Activated CD4-positive, CD25-positive, alpha-beta regulatory T cell treated with anti-CD3 and anti-CD28 coated beads, Interleukin-2, amount 50 U/mL, for 24 hours (primary cell): ENCODE measurements at regions not wholly inside any gene's neighbourhood (a gene's known extent, or its start where the extent isn't known, plus 50 kb on each side); places are given as distances from the start of the nearest gene placed in this dataset.
"Not testable (repeated sequence)": the region's sequence is repeated elsewhere in the genome, so short reads cannot be mapped to it uniquely, and the experiment has no call there.

Source experiments
- ATAC-seq, 2 donors: fragments of 150-1000 bp; cut with Tn5 transposase; one replicate each; pipeline ENCODE4 v1.10.0; 2021; ENCODE audit warnings: mild to moderate bottlenecking in 1 of 2, moderate library complexity in 1 of 2

DNA sequence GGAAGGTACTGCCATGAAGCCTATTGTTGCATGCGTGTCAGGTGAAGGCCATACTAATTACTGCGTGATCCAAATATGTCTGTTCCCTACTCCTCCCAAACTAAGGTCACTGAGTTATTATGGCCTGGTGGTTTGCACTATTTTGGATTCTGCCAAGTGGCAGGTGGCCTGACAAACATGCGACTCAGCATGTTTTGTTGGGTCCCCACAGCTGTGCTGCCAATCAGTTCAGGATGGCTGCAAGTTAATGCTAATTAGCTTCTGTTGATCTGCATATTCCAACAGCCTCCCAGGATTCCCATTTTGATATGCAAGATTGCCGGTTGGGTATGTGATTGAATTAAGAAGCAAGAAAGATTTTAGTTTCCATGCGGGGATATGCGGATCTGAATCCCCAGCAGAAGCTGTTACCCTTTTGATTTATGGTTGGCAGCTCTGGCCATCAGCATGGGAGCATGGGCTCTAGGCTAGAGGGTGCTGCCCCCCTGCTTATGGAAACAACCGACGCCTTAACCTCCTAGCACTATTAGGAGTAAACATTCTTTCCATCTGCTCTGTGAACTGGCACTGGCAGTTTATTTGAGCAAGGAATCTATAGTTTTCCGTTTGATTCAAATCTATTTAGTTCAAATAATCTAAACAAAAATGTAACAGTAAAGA, 429.8 kb upstream of the C1orf87 start:
- no peak for ATAC-seq

DNA sequence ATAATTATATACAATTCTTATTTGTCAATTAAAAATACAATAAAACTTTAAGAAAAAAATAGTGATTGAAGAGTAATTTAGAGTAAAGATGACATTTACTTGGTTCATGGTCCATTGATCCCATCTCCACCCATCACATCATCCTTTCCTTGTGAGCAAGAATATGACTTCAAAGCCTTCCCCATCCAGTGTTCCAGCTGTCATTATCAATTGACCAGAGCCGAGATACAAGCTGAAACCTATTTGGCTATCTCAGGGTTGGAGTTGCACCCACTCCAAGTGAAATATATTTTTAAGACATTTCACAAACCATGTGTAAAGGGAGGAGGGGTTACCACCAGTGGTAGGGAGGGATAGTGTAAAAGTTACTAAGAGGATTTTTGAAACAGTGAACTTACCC, 428.9 kb upstream of the C1orf87 start:
- no peak for ATAC-seq

DNA sequence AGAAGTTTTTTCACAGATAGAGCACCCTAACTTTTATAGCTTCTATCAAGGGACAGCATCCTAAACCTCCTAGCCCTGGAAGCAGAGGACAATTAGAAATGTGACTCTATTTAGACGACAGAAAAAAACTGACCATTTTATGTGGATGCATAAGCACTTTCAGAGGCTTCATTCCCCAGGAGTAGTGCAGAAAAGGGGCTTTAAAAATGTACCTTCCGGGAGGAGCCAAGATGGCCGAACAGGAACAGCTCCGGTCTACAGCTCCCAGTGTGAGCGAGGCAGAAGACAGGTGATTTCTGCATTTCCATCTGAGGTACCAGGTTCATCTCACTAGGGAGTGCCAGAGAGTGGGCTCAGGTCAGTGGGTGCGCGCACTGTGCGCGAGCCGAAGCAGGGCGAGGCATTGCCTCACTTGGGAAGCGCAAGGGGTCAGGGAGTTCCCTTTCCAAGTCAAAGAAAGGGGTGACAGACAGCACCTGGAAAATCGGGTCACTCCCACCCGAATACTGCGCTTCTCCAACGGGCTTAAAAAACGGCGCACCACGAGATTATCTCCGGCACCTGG, 416.4 kb upstream of the C1orf87 start:
- ATAC-seq, result not testable (repeated sequence)

DNA sequence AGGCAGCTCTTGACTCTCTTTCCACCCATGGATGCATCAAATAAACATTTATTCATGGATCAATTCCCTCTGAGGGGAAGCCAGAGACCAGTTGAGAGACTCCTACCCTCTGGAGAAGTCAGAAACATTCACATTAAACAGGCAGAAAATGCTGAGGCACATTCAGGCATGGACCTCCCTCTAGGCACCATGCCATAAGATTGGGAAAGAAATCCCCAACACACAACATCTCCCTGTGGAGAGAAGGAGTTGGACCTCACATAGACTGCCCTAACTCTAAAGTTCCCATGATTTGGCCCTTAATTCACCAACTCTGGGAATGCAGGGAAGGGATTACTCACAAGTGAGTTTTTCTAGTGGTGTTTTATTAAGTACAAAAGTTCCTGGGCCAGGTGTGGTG, 415.3 kb upstream of the C1orf87 start:
- no peak for ATAC-seq

DNA sequence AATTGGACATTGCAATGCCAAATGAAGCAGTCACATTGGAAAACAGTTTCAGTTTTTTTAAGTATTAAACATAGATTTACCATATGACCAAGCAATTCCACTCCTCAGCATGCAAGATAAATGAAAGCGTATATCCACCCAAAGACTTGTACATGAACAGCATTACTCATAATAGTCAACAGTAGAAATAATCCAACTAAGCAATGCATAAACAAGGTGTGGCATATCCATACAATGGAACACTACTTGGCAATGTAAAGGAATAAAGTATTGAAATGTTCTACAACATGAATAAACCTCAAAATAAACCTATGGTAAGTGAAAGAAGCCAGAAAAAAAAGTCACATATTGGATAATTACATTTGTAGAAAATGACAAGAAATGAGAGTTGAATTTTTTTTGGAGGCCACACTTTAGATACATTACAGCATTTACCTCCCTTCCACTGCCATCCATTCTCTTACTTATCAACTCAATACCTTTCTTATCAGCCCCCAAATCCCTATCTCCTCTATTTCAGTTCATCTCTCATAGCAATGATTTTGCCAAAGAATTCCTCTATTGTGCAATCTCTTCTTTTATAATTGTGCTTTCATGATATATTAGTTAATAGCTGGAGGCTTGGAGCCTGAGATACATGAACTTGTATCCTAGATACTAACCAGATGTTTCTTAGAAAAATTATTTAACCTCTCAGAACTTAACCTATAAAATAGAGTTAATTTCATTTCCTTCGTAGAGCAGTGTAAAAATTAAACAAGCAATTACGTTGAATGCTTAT, 414.2 kb upstream of the C1orf87 start:
- no peak for ATAC-seq

DNA sequence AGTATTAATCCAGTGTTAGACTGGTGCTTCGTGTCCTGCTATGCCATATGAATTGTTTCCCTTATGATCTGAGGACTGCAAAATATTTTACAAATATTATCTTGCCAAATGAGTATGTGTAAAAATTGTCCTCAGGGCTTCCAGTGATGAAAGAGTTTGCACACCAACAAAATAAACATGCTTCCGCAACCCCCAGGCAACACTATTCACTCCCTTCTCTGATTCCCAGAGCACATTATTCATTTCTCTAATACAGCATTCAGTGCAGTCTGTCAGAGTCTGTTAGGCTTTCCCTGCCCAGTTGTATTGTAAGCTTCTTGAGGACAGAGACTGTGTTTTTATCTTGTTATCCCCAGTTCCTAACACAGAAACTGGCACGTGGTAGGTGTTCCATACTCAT, 409.9 kb upstream of the C1orf87 start:
- ATAC-seq, result no peak

DNA sequence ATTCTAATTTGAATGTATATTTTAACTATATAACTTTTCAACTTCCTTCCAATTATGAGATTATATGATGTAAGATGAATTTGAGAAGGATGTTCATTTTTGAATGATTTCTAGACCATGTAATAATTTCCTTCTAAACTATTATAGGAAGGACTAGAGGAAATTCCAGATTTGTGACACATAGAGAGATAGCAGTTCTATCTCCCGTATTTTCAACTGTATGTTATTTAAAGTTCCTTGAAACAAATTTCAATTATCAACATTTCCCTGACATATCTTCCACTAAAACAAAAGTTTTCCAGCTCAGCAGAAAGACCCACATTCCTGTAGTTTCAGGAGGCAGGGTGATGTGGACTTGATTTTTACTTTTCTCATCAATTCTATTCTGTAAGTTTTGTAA, 396.7 kb upstream of the C1orf87 start:
- ATAC-seq, result no peak

DNA sequence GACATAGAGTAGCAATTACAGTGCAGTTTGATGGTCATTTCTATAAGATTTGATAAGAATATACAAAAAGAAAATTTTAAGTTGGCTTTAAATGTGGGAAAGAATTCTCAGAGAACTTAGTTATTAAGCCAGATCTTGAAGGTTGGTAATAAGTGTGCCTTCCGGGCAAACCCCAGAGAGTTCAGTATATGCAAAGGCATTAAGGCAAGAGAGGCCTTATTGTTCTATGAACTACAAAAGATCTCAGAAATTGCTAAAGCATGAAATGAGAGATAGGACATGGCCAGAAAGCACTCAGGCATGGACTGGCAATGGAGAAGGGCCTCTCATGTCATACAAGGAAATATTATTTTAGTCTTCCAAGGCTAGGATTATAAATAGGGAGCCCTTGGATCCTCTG, 390.2 kb upstream of the C1orf87 start:
- ATAC-seq, result no peak

DNA sequence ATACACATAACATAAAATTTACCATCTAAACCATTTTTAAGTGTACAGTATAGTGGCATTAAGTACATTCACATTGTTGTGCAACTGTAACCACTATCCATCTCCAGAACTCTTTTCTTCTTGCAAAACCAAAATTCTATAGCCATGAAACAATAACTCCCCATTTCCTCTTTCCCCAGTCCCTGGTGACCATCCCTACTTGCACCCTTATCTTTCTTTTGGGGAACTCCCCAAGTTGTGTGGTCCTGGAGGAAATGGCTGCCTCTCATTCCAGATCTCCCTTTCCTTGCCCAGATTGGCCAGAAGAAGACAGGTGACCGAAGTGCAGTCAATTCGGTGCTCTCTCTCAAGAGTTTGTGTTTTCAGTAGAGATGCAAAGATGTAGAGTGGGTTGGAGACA, 389.6 kb upstream of the C1orf87 start:
- ATAC-seq, result no peak

DNA sequence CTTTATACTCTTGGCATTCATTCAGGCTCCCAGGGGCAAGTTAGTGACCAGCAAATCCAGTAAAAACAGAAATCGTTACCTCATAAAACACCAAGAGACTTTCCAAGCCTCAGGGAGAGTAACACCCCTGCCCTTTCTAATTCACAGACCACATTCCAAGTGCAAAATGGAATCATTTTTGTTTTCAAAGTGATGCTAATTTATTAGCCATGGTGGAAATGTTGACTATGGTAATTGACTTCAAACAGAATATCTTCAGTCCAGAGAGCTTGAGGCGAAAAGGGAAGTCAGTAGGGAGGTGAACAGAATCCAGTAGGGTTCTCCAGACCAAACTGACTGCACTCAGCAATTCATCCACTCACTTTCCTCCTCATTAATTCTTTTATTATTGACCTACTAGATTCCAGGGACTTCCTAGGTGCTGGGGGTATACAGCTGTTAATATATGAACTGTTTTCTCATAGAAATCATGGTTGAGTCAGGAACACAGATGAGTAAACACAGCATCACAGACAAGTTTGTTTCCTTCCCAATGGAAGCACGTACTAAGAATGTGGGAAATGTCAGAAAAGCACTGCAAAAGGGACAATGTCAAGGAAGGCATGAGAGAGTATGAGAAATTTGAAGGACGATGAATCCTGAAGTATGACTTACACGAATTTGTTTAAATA, 388.5 kb upstream of the C1orf87 start:
- ATAC-seq, result no peak

DNA sequence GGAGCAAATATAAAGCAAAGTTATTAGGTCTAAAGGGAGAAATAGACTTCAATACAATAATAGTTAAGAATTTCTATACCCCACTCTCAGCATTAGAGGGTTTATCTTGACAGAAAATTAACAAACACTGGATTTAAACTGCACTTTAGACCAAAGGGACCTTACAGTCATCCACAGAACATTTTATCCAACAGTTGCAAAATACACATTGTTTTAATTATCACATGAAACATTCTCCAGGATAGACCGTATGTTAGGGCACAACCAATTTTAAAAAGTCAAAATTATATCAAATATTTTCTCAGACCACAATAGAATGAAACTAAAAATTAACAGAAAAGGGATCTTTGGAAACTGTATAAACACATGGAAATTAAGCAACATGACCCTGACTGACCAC, 384.5 kb upstream of the C1orf87 start:
- ATAC-seq, result no peak

DNA sequence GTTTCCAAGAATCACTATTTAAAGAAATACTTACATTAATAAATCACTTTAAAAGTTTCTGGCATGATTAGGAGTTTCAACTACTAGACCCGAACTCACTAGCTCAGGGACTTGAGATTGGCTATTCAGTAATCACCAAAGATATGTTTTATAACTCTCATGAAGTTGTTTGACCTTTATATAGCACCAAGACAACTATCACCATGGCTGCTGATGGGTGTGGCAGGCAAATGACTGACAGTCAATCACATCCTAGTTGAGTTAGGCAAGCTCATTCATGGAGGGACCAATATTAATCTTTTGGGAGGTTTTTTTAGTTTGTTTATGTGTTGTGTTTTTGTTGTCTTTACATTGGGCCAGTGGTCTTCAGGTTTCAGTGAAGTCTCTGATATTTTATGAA, 376.3 kb upstream of the C1orf87 start:
- no peak for ATAC-seq

DNA sequence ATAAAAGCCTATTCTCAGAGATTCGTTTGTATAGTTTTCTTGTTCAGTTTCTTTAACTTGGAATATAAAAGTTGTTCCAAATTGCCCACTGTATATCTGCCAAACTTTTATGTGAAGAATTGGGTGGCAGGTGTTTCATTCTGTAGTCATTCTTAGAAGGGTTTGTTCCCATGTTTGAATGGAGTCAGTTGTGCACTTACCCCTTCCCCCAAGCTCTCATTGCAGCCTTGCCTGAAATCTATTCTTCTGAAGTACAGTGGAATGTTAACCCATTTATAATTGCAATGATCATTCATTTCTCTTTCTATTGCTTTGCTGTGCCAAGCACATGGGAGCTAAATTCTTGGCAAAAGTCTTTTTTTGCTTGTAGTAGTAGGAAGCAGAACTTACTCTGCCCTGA, 375.3 kb upstream of the C1orf87 start:
- ATAC-seq, result no peak

DNA sequence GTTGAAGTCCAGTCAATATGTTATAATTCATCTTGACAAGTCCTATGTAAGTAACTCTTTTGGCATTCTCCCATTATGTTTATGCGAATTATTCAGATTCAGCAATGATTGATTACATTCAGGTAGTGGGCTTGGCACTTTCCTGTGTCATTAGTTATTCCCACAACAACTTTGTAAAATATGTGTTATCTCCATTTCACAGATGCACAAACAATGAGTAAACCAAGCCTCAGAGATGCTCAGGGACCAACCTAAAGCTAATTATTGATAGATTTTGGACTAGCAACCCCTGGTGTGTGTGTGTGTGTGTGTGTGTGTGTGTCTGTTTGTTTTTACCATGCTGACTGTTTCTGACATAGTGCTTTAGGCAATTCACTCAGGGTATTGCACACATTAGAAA, 371.1 kb upstream of the C1orf87 start:
- no peak for ATAC-seq

DNA sequence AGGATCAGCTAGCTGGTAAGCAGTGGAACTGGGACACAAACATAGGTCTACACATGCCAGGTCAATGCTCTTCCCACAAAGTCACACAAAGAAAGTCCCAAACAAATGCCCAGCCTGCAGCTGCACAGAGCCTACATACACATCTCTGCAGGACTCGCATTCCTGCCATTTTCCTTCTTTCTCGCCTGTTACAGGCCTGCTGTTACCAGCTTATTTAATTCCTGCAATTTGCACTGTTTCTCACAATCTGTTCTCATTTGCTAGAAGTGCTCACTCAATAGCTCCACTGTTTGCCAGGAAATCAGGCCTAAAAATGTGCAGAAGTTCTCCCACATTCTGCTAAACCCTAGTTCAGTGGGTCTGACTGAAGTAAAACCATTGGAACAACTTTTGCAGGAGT, 362.6 kb upstream of the C1orf87 start:
- ATAC-seq, result no peak

DNA sequence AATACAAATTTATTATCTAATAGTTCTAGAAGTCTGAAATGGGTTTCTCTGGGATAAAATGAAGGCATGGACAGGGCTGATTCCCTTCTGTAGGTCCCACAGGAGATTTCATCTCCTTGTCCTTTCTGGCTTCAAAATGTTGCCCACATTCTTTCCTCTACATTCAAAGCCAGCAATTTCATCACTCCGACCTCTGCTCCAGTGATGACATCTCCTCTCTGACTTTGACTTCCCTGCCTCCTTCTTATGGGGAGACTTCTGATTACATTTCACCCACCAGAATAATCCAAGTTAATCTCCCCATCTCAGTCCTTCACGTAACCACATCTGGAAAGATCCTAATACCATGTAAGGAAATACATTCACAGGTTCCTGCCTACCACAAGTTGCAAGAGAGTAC, 358.0 kb upstream of the C1orf87 start:
- ATAC-seq, result no peak

DNA sequence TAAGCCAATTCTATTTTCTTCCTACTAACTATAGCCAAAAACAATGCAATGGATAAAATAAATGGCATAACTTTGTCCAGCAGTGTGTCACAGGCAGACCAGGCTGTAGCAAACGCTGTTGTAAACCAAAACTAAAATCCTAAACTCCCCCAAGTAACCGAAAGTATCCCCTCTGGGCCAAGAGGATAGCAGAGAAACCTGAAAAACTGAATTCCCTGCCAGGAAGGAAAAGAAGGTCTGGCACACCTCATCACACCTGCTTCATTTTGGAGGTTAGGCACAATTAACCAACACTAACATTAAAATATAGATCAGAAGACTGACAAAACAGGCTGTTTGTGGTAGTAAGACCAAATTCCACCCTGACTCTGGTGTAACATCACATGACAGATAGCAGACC, 356.8 kb upstream of the C1orf87 start:
- ATAC-seq, result no peak

DNA sequence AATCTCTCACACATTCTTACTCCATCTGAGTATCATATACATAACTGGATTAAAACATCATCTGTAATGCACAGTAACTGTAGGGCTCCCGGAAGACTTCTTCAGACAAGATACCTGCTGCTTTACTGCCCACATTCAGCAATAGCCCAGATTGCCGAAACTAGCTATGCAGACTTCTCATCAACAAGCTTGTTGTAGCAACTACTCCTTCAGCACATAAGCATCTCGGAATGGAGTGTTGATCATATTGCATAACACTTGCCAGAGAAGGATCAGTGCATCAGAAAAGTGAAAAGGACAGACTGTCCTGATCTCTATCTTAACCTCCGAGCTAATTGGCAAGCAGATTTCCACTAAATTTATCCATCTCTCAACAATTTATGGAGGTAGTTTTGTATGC, 354.6 kb upstream of the C1orf87 start:
- no peak for ATAC-seq

DNA sequence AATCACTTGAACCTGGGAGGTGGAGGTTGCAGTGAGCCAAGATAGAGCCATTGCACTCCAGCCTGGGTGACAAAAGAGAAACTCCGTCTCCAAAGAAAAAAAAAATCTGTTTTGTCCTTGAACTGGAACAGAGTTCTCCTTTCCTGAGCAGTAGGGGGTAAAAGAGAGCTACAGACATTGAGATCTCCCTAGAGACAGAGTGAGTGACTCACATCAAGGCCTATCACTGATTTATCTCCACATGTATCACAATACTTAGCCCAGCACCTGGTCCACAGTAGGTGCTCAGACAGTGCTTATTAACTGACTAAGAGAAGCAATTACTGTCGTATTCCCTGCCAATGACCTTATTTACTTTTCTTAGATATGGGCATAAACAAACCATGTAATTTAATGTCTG, 354.1 kb upstream of the C1orf87 start:
- no peak for ATAC-seq

DNA sequence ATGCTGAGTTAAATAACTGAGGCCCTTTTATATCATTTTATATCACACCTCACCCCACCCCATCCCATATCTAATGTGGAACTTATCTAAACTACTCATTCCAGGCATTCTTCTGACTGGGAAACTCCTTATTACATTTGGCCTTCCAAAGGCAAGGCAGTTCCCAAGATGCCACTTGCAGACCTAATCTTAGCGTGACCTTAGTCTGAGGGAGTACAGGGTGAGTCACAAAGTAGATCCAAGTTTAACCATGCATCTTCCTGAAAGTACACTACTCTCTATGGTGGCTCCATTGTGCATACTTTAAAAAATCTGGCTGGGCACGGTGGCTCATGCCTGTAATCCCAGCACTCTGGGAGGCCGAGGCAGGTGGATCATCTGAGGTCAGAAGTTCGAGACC, 353.6 kb upstream of the C1orf87 start:
- ATAC-seq, result no peak

DNA sequence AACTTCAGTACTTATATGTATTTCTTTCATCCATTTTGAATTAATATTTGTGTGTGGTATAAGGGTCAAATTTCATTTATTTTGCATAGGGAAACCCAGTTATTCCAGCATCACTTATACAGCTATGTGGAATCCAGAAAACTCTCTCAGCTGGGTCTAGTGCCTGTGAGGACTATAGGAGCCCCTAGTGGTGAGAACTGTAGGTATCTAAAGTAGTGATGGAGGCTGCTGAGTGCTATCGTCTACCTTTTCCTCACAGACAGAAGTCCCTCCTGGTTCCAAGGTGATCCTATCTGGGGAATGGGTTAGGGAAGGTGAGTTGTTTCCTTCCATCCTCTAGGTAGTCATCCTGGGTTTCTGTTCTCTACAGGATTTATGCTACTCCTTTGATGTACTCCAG, 352.0 kb upstream of the C1orf87 start:
- ATAC-seq, result no peak

DNA sequence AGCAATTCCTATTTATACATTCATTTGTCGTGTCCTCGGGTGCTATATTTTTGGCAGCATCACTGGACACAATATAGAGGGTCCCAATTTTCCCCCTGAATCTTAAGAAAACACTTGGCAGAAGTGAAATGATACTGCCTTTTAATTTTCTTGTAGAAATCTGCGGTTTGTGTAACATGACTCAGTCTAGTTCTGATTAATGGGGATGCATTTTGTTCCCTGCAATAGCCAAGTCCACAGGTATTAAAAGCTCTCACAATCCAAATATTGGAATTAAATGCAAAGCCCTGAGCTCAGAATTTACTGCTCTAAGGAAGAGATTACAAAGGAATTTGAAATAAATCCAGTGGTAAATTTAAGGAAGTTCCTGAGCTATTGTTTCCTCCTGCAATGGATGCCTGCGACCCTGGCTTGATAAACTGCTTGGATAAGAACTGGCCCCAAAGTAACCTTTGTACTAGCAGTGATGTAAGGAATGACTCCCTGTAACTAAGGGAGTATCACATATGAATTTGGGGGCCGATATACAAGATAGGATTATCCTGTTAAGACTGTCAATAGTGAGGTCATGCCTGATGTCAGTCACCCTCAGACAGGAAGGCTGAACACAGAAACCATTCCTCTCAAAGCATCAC, 349.7 kb upstream of the C1orf87 start:
- ATAC-seq, result no peak

DNA sequence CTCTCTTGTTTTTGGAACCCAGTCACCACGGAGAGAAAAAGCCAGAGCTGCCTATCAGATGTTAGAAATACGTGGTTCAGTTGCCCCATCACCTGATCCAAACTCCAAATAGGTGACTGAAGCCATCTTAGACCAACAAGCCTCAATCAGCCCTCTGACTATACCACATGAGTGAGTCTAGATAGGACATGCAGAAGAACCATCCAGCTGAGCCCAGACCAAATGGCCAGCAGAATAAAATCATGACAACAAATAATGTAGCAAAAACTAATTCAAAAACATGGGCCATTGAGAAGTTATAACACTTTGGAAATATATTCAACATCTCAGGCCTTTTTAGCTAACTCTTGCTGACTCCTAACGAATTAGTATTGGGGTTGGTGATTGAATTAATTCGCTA, 348.4 kb upstream of the C1orf87 start:
- ATAC-seq, result no peak
